ENCODE measurements at regions not wholly inside any gene's neighbourhood (a gene's known extent, or its start where the extent isn't known, plus 50 kb on each side); places are given as distances from the start of the nearest gene placed in this dataset.

GRCh38 chr6:140062043-140063020 is 687.9 kb upstream of the CITED2 start:
- DNase-seq (ENCODE audit: low read depth) = peak; percentile 98

- no peak for DNase-seq (ENCODE audit: low read depth)
These were observed 686.9 kb upstream of the CITED2 start for GRCh38 chr6:140061110-140062042.

GRCh38 chr6:140059947-140060346 is 685.5 kb upstream of the CITED2 start:
- DNase-seq (ENCODE audit: low read depth) = no peak

GRCh38 chr6:140058863-140059262 is 684.4 kb upstream of the CITED2 start:
- DNase-seq (ENCODE audit: low read depth) = no peak

GRCh38 chr6:140052736-140053729 is 678.6 kb upstream of the CITED2 start:
- no peak for DNase-seq (ENCODE audit: low read depth)

- DNase-seq (ENCODE audit: low read depth) = peak; percentile 99
These were observed 677.4 kb upstream of the CITED2 start for GRCh38 chr6:140051521-140052512.

- no peak for DNase-seq (ENCODE audit: low read depth)
These were observed 675.9 kb upstream of the CITED2 start for GRCh38 chr6:140050101-140050995.

- no peak for DNase-seq (ENCODE audit: low read depth)
These were observed 674.8 kb upstream of the CITED2 start for GRCh38 chr6:140049251-140049650.

GRCh38 chr6:140048202-140048790 is 673.8 kb upstream of the CITED2 start:
- DNase-seq (ENCODE audit: low read depth) = no peak

GRCh38 chr6:140047321-140047720 is 672.9 kb upstream of the CITED2 start:
- no peak for DNase-seq (ENCODE audit: low read depth)

- no peak for DNase-seq (ENCODE audit: low read depth)
These were observed 671.7 kb upstream of the CITED2 start for GRCh38 chr6:140046016-140046632.

GRCh38 chr6:140045116-140045515 is 670.7 kb upstream of the CITED2 start:
- no peak for DNase-seq (ENCODE audit: low read depth)

GRCh38 chr6:140044626-140045025 is 670.2 kb upstream of the CITED2 start:
- DNase-seq (ENCODE audit: low read depth) = no peak

- no peak for DNase-seq (ENCODE audit: low read depth)
These were observed 669.4 kb upstream of the CITED2 start for GRCh38 chr6:140043762-140044378.

- DNase-seq (ENCODE audit: low read depth) = peak; percentile 79
These were observed 668.9 kb upstream of the CITED2 start for GRCh38 chr6:140043357-140043756.

- DNase-seq (ENCODE audit: low read depth) = no peak
These were observed 667.3 kb upstream of the CITED2 start for GRCh38 chr6:140041571-140042332.

GRCh38 chr6:140041056-140041455 is 666.6 kb upstream of the CITED2 start:
- no peak for DNase-seq (ENCODE audit: low read depth)
